H9 (cell line): ENCODE measurements at regions not wholly inside any gene's neighbourhood (a gene's known extent, or its start where the extent isn't known, plus 50 kb on each side); places are given as distances from the start of the nearest gene placed in this dataset.

Experiments
- DNase-seq: peaks from one replicate; pipeline ENCODE4 v3.0.0-alpha.2; 2017
- H2AFZ ChIP-seq: one replicate; pipeline ENCODE4 v1.6.1; 2013; ENCODE audit warnings: mild to moderate bottlenecking, low read length, control low read depth, moderate library complexity
- H2AK5ac ChIP-seq: 2 replicates; pipeline ENCODE4 v1.6.1; 2013; ENCODE audit warnings: low read length, control low read depth, mixed read lengths; ENCODE audit not compliant: insufficient read length
- H2BK120ac ChIP-seq: one replicate; pipeline ENCODE4 v1.6.1; 2013; ENCODE audit warnings: low read depth, mild to moderate bottlenecking, low read length, control low read depth, inconsistent platforms; ENCODE audit not compliant: poor library complexity, severe bottlenecking
- H2BK12ac ChIP-seq: 2 replicates; pipeline ENCODE4 v1.6.1; 2013; ENCODE audit warnings: low read length, control low read depth, mixed read lengths, low read depth; ENCODE audit not compliant: insufficient read length
- H2BK15ac ChIP-seq: 2 replicates; pipeline ENCODE4 v1.6.1; 2013; ENCODE audit warnings: low read depth, low read length, control low read depth
- H2BK20ac ChIP-seq: one replicate; pipeline ENCODE4 v1.6.1; 2013; ENCODE audit warnings: low read depth, mild to moderate bottlenecking, low read length, control low read depth, inconsistent platforms; ENCODE audit not compliant: poor library complexity, severe bottlenecking
- H2BK5ac ChIP-seq: 2 replicates; pipeline ENCODE4 v1.6.1; 2013; ENCODE audit warnings: low read length, control low read depth, mixed read lengths; ENCODE audit not compliant: insufficient read length
- H3K14ac ChIP-seq: 2 replicates; pipeline ENCODE4 v1.6.1; 2013; ENCODE audit warnings: low read length, control low read depth; ENCODE audit not compliant: insufficient read depth
- H3K18ac ChIP-seq: 2 replicates; pipeline ENCODE4 v1.6.1; 2013; ENCODE audit warnings: low read depth, mild to moderate bottlenecking, mixed read lengths, low read length, control low read depth; ENCODE audit not compliant: insufficient read length
- H3K23ac ChIP-seq: 2 replicates; pipeline ENCODE4 v1.6.1; 2013; ENCODE audit warnings: low read length, control low read depth, mixed read lengths, low read depth; ENCODE audit not compliant: insufficient read length
- H3K23me2 ChIP-seq: 2 replicates; pipeline ENCODE4 v1.6.1; 2013; ENCODE audit warnings: low read depth, mild to moderate bottlenecking, mixed read lengths, low read length, control low read depth; ENCODE audit not compliant: insufficient read length, poor library complexity, severe bottlenecking
- H3K27ac ChIP-seq: 2 replicates; pipeline ENCODE4 v1.5.1; 2013; ENCODE audit warnings: low read length, control low read depth, mixed read lengths, low read depth; ENCODE audit not compliant: insufficient read length
- H3K27me3 ChIP-seq: 2 replicates; pipeline ENCODE4 v1.6.1; 2013; ENCODE audit warnings: low read length, control low read depth, inconsistent platforms; ENCODE audit not compliant: insufficient read depth
- H3K4ac ChIP-seq: 2 replicates; pipeline ENCODE4 v1.6.1; 2013; ENCODE audit warnings: low read depth, mild to moderate bottlenecking, control low read depth, inconsistent platforms, low read length, moderate library complexity
- H3K4me1 ChIP-seq: 2 replicates; pipeline ENCODE4 v1.6.1; 2013; ENCODE audit warnings: low read length, control low read depth, inconsistent platforms; ENCODE audit not compliant: insufficient read depth
- H3K4me2 ChIP-seq: 2 replicates; pipeline ENCODE4 v1.6.1; 2013; ENCODE audit warnings: low read length, control low read depth, mixed read lengths; ENCODE audit not compliant: insufficient read length, insufficient read depth
- H3K56ac ChIP-seq: 2 replicates; pipeline ENCODE4 v1.6.1; 2013; ENCODE audit warnings: low read depth, mild to moderate bottlenecking, mixed read lengths, low read length, control low read depth; ENCODE audit not compliant: insufficient read length
- H3K79me1 ChIP-seq: 2 replicates; pipeline ENCODE4 v1.6.1; 2013; ENCODE audit warnings: low read depth, mild to moderate bottlenecking, moderate library complexity, low read length, control low read depth, inconsistent platforms; ENCODE audit not compliant: insufficient read depth, poor library complexity, severe bottlenecking
- H3K79me2 ChIP-seq: 2 replicates; pipeline ENCODE4 v1.6.1; 2013; ENCODE audit warnings: low read length, control low read depth, inconsistent platforms; ENCODE audit not compliant: insufficient read depth
- H3K9ac ChIP-seq: 2 replicates; pipeline ENCODE4 v1.6.1; 2013; ENCODE audit warnings: low read length, control low read depth, mixed read lengths; ENCODE audit not compliant: insufficient read length; ENCODE audit errors: extremely low read depth
- H3K9me3 ChIP-seq: one replicate; pipeline ENCODE4 v1.6.1; 2013; ENCODE audit warnings: low read depth, low read length, inconsistent platforms; ENCODE audit not compliant: control insufficient read depth
- H3T11ph ChIP-seq: one replicate; pipeline ENCODE4 v1.6.1; 2013; ENCODE audit warnings: mild to moderate bottlenecking, low read length, control low read depth, inconsistent platforms
- H4K20me1 ChIP-seq: one replicate; pipeline ENCODE4 v1.6.1; 2013; ENCODE audit not compliant: control insufficient read depth, insufficient read length, insufficient read depth
- H4K5ac ChIP-seq: 2 replicates; pipeline ENCODE4 v1.6.1; 2013; ENCODE audit warnings: low read depth, mild to moderate bottlenecking, mixed read lengths, low read length, control low read depth; ENCODE audit not compliant: insufficient read length
- H4K8ac ChIP-seq: replicated peaks from 2 replicates; pipeline ENCODE4 v1.6.1; 2013; ENCODE audit warnings: low read length, control low read depth, mixed read lengths, low read depth; ENCODE audit not compliant: insufficient read length
- H4K91ac ChIP-seq: 2 replicates; pipeline ENCODE4 v1.6.1; 2013; ENCODE audit warnings: low read depth, mild to moderate bottlenecking, moderate library complexity, mixed read lengths, low read length, control low read depth; ENCODE audit not compliant: insufficient read length
- H3K27ac Mint-ChIP-seq, 3 experiments: 2 replicates in 2 of 3; 3 replicates in 1 of 3; pipeline ENCODE4 v1.8.0; 2020 to 2021; ENCODE audit warnings: mixed read lengths in 3 of 3, mild to moderate bottlenecking in 1 of 3, moderate library complexity in 1 of 3
- H3K27me3 Mint-ChIP-seq: 2 replicates; pipeline ENCODE4 v1.8.0; 2021; ENCODE audit warnings: low read depth, mild to moderate bottlenecking, moderate library complexity, mixed read lengths
- H3K36me3 Mint-ChIP-seq, 3 experiments: 2 replicates in 2 of 3; 3 replicates in 1 of 3; pipeline ENCODE4 v1.8.0; 2020 to 2021; ENCODE audit warnings: low read depth in 3 of 3, mixed read lengths in 3 of 3; ENCODE audit not compliant: insufficient read depth in 1 of 3
- H3K4me1 Mint-ChIP-seq, 2 experiments: 2 replicates each; pipeline ENCODE4 v1.8.0; 2020; ENCODE audit warnings: mixed read lengths in 2 of 2
- H3K4me3 Mint-ChIP-seq, 2 experiments: 2 replicates in 1 of 2; 3 replicates in 1 of 2; pipeline ENCODE4 v1.8.0; 2020 to 2021; ENCODE audit warnings: mild to moderate bottlenecking in 2 of 2, mixed read lengths in 2 of 2, moderate library complexity in 1 of 2
- H3K9me3 Mint-ChIP-seq, 2 experiments: 2 replicates in 1 of 2; 3 replicates in 1 of 2; pipeline ENCODE4 v1.8.0; 2020; ENCODE audit warnings: mild to moderate bottlenecking in 2 of 2, mixed read lengths in 2 of 2, moderate library complexity in 1 of 2
- CTCF ChIP-seq: fragments of 200-600 bp; sonication (generic); conservative IDR thresholded peaks from 3 replicates; pipeline ENCODE4 v1.8.0; 2021; ENCODE audit warnings: antibody characterized with exemption, mild to moderate bottlenecking
- WGBS: extraction: QIAGEN DNeasy Blood & Tissue Kit; methylation state at CpG from one replicate; pipeline ENCODE4 v1.1.7; 2013; ENCODE audit warnings: missing lambda C conversion rate, low lambda C conversion rate, mixed read lengths; ENCODE audit not compliant: insufficient read length; ENCODE audit errors: extremely low coverage; 5-methylcytosine and 5-hydroxymethylcytosine counted together

DNA sequence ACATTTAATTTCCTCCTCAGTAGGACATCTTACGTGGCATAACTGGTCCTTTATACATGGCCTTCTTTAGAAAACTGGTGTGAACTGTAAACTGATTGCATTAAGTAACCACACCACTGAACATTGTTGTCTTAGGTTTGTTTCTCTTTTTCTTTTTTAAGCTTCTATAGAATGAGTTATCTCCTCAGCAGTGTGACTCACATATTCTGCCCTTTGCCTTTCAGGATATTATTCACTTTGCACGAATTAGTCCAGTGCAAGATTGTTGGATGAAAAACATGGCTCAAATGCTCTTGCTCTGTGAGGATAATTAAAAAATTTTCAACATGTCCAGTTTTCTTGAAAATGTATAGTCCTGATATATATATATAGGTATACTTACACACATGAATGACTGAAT lies 147.6 kb downstream of the KBTBD8 start:
- Histone ChIP-seq H3K4me1 (no peaks in the 10 kb centered on the region), H3K4me2 (no peak overlapping the region), H3K9ac (no peak overlapping the region), H3K4ac (no peak overlapping the region), H2BK120ac (no peak overlapping the region), H3K56ac (no peak overlapping the region), H2BK12ac (no peak overlapping the region), H2BK20ac (no peak overlapping the region), H3K27me3 (no peaks in the 10 kb centered on the region), H4K5ac (no peak overlapping the region), H2AFZ (no peak overlapping the region), H4K8ac (no peak overlapping the region), H3K9me3 (no peaks in the 10 kb centered on the region), H4K91ac (no peak overlapping the region), H2BK5ac (no peak overlapping the region), H3K14ac (no peak overlapping the region), H2BK15ac (no peak overlapping the region), H3K79me1 (no peaks in the 10 kb centered on the region), H3K79me2 (no peaks in the 10 kb centered on the region), H3T11ph (no peak overlapping the region), H3K23ac (no peak overlapping the region), H4K20me1 (no peaks in the 10 kb centered on the region), H3K27ac (no peak overlapping the region), H2AK5ac (no peak overlapping the region), H3K18ac (no peak overlapping the region), H3K23me2 (no peaks in the 10 kb centered on the region)
- H3K27me3 Mint-ChIP-seq = no peaks in the 10 kb centered on the region; the same call in 1 of the 2 replicates
- no peaks in the 10 kb centered on the region for H3K4me1 Mint-ChIP-seq
- H3K36me3 Mint-ChIP-seq = peaks cover 3 to 11% (median 3%) of the 10 kb centered on the region in 3 experiments; a peak in 5 of 7 replicates
- no peak overlapping the region for H3K27ac Mint-ChIP-seq
- TF ChIP-seq CTCF = no peak
- no CpG with 5 or more reads among the region's 2 CpGs for WGBS
- no peak for DNase-seq
- no peak overlapping the region for H3K4me3 Mint-ChIP-seq
- peaks cover 14 to 19% of the 10 kb centered on the region in 2 experiments for H3K9me3 Mint-ChIP-seq
